Keratinocyte (primary cell): ENCODE measurements at regions not wholly inside any gene's neighbourhood (a gene's known extent, or its start where the extent isn't known, plus 50 kb on each side); places are given as distances from the start of the nearest gene placed in this dataset.

Experiments
- EZH2 ChIP-seq: IDR thresholded peaks from one replicate; pipeline ENCODE4 v1.6.1; 2012; ENCODE audit warnings: inconsistent platforms, mild to moderate bottlenecking, low read length, moderate library complexity
- TF ChIP-seq, protein P1 (sequence below), 3 experiments: IDR thresholded peaks in 1 of 3; conservative IDR thresholded peaks in 1 of 3; optimal IDR thresholded peaks in 1 of 3; 2 replicates in 2 of 3; 3 replicates in 1 of 3; pipeline versions ENCODE3 to v1.5.1; 2011; ENCODE audit warnings: low read length in 3 of 3, mild to moderate bottlenecking in 3 of 3, moderate library complexity in 2 of 3, control low read depth in 1 of 3, inconsistent platforms in 1 of 3; ENCODE audit not compliant: insufficient read depth in 2 of 3; ENCODE audit errors: extremely low read depth in 1 of 3

DNA sequence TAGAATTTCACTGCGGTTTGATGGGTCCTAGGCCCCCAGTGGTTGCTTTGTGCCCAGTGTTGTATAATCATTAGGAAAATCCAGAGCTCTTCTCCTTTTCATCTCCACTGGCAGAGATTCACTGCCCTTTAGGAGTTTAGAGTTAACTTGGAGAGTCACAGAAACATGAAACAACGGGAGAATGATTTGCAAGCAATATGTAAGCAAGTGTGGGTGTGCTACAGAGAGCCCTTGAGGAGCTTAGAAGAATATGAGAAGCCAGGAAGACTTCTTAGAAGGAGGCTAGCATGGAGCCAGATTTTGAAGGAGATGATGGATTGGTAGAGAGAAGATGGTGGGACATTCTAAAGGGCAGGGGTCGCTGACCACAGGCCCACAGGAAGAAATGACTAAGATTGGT lies 327.3 kb downstream of the ZNF326 start:
- TF ChIP-seq, protein P1, sequence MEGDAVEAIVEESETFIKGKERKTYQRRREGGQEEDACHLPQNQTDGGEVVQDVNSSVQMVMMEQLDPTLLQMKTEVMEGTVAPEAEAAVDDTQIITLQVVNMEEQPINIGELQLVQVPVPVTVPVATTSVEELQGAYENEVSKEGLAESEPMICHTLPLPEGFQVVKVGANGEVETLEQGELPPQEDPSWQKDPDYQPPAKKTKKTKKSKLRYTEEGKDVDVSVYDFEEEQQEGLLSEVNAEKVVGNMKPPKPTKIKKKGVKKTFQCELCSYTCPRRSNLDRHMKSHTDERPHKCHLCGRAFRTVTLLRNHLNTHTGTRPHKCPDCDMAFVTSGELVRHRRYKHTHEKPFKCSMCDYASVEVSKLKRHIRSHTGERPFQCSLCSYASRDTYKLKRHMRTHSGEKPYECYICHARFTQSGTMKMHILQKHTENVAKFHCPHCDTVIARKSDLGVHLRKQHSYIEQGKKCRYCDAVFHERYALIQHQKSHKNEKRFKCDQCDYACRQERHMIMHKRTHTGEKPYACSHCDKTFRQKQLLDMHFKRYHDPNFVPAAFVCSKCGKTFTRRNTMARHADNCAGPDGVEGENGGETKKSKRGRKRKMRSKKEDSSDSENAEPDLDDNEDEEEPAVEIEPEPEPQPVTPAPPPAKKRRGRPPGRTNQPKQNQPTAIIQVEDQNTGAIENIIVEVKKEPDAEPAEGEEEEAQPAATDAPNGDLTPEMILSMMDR (optimal IDR thresholded peaks at IDR 0.05 in 1 of 3, IDR thresholded peaks at IDR 0.05 in 1 of 3, conservative IDR thresholded peaks at IDR 0.05 in 1 of 3; ENCODE audit: extremely low read depth in 1 of 3, insufficient read depth in 2 of 3, low read length in 3 of 3): no peak
- TF ChIP-seq EZH2: no peak
